ENCODE measurements at regions not wholly inside any gene's neighbourhood (a gene's known extent, or its start where the extent isn't known, plus 50 kb on each side); places are given as distances from the start of the nearest gene placed in this dataset.
"Not testable (repeated sequence)": the region's sequence is repeated elsewhere in the genome, so short reads cannot be mapped to it uniquely, and the experiment has no call there.

GRCh38 chr1:101185421-101185820, 51.4 kb upstream of the S1PR1 start:
- DNase-seq: no peak

DNA sequence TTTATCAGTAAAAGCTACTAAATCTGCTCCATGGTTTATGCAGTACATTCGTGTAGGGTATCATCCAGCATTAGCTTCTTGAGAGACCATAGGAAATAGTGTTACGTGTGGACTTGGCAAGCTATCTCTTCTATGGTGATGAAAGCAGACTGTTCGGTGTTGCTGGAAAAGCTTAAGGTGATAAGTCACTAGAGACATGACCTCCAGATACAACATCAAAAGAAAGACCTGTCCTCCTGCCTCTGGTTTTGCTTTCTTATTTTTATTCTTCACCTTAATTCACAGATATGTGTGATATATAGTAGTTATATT, 53.5 kb upstream of the S1PR1 start:
- no peak for DNase-seq

GRCh38 chr1:101182627-101183387, 54.0 kb upstream of the S1PR1 start:
- no peak for DNase-seq

- no peak for DNase-seq
Measured at GRCh38 chr1:101181930-101182329, 54.9 kb upstream of the S1PR1 start.

DNA sequence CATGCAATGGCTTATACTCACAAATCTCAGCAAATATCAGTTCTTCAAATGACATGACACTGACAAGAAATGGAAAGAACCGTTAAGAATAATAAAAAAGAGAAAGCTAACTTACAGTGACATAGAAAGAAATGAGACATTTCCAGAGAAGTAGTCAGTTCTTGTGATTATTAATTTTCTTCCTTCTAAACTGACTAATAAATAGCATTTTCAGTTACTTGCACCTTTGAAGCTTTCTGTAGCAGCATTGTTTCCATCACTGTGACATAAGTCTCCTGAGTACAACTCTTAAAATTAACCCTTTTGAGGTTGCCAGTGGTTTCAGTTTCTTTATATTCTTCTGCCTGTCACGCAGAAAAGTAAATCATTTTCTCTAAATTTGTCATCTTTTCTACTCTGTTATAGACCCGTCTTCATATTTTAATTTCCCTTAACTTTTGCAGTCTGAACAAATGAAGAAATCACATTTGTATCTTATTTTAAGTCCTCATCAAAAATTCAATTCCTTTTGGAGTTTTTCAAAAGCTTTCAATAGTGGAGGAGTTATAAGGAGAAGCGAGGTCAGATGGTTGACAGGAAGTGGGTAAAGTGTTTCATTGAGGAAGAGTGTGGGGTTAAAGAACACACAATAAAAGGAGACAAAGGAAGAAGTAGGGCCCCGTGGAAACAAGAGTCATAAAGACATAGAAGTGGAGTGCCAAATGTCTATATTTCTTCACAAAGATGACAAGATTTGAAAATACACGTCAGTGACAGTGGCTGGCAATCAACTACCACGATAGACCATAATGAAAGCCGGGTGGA, 57.9 kb upstream of the S1PR1 start:
- DNase-seq: no peak

DNA sequence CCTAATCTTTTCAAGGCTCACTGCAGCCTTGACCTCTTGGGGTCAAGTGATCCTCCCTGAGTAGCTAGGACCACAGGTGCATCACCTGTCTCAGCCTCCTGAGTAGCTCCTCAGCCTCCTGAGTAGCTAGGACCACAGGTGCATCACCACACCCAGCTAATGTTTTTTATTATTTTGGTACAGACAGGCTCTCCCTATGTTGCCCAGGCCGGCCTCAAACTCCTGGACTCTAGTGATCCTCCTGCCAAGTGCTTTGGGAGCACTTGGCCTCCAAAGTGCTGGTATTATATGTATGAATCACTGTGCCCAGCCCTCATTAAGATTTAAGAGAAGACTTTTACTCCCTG, 58.5 kb upstream of the S1PR1 start:
- no peak for DNase-seq

GRCh38 chr1:101175886-101176285, 60.9 kb upstream of the S1PR1 start:
- DNase-seq: no peak

- no peak for DNase-seq
Measured at GRCh38 chr1:101175466-101175865, 61.4 kb upstream of the S1PR1 start.

DNA sequence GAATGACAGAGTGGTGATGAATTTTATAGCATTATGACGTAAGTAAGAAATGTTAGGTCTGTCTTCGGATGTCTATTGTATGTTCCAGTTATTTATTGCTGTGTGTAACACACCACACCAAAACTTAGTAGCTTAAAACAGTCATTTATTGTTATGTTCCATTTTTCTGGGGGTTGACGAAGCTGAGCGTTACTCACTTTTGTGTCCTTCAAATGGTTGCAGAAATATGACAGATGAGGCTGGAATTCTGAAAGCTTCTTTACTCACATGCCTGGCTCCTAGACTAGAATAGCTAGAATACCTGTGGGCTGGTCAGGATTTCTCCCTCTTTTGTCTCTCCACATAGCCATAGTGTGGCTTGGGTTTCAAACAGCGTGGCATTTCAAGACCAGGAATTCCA, 62.1 kb upstream of the S1PR1 start:
- DNase-seq: no peak

DNA sequence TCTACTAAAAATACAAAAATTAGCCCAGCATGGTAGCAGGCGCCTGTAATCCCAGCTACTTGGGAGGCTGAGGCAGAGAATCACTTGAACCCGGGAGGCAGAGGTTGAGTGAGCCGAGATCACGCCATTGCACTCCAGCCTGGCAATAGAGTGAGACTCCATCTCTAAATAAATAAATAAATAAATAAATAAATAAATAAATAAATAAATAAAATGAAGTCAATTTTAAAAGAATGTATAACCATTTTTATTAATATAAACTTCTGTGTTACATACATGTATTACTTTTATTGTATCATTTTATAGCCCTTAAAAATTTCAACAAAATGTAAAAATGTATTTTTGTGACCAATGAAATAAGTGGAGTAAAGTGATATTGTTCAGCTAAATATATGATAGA, 62.5 kb upstream of the S1PR1 start:
- DNase-seq: not testable (repeated sequence)

DNA sequence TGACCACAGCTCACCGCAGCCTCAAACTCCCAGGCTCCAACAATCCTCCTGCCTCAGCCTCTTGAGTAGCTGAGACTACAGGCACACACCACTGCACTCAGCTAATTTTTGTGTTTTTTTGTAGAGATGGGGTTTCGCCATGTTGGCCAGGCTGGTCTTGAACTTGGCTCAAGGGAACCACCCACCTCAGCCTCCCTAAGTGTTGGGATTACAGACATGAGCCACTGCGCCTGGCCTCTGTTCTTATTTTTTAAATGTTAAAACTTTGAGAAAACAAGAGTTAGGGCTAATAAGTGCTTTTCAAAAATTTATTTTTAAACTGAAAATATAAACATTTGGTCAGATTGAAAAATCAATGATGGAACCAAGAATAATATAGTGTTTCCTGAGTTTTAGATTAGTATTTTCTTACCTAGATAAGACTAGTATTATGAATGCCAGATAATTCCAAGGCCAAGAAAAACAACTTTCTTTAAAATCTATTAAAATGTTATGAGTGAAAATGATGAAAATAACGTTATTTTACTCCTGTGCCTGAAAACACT, 66.2 kb upstream of the S1PR1 start:
- no peak for DNase-seq

DNA sequence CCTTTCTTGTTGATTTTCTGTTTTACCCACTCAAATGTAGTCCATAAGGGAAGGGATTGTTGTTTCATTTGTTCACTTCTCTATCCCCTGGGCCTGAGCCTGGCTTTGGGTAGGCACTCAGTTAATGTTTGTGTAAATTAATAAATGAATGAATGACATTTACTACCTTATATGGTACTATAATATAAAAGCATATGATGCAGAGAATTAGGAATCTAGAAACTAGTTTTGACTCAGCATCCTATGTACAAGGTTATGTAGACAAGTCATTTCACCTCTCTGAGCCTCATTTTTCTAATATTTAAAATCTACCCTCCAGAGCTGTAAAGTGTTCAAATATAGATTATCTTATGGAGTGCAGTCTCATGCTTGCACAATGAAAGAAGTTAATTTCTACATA, 68.9 kb upstream of the S1PR1 start:
- no peak for DNase-seq

DNA sequence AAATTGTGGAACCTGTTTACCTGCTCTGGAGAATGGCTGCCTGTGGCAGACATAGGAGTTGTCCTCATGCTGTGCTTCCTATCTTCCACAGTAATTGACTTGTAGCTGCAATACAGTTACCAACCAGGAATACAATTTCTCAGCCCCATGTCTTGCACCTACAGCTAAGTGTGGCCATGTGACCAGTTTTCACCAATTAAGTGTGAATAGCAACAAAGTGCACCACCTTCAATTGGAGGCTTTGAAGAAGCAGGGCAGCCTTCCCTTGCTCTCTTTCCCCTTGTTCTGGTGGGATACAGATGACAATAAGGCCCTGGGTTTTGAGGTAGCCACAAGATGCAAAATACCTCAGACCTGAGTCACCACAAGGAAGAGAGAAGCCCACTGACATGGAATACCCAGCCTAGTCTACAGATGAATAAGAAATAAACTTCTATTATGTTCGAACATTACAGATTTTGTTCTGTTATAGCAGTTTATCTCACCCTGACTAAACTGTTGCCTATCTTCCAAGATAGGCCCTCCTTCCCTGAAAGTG, 70.2 kb upstream of the S1PR1 start:
- no peak for DNase-seq

- DNase-seq: no peak
Measured at GRCh38 chr1:101165954-101166353, 70.9 kb upstream of the S1PR1 start.

DNA sequence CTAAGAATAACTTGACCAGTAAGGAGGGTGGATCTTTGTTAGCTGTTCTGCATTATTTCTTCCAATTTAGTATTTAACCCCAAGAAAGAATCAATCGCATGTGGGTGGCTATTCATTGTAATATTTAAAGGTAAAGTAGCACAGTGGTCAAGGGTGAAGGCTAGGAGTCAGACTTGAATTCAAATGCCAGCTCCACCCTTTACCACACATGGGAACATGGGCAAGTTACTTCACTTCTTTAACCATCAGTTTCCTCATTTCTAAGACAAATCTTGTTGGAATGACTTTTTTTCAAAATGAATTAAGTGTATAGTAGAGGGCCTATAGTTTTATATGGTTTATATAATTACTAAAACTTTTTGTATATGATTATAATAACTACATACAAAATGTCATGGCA, 71.3 kb upstream of the S1PR1 start:
- no peak for DNase-seq

DNA sequence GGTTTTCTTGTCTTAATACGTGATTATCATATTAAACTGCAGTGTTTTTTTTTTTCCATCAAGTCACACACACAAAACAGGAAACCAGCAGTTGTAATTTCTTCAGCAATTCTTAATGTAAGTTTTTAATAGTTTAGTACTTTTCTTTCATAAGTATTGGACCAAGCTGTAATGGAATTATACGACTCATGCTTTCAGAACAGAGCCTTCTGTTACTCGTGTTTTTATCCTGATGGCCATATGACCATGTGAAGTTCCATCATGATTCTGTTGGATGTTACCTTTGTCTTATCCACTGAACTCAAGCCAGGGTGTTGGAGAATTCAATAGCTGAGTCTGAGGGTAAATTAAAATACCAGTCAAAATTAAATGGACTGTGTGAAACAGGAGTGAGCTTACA, 72.0 kb upstream of the S1PR1 start:
- DNase-seq: no peak

- DNase-seq: no peak
Measured at GRCh38 chr1:101162736-101163735, 73.8 kb upstream of the S1PR1 start.

DNA sequence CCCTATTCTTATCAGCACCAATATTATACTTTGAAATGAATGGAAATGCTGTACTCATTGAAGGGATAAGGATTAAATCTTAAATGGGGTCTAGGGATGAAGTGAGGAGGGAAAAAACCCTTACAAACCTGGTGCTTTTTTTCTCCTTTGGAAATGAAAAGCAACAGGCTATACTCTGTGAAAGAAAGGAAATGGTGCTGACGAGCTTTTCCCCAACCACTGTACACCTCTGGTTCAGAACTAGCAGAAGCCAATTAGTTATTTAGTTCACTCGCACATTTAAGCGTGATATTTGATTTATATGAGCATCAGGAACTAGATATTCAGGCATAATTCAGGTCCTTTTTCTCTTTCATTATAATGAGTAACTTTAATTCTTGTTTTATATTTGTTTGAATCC, 74.5 kb upstream of the S1PR1 start:
- DNase-seq: no peak

DNA sequence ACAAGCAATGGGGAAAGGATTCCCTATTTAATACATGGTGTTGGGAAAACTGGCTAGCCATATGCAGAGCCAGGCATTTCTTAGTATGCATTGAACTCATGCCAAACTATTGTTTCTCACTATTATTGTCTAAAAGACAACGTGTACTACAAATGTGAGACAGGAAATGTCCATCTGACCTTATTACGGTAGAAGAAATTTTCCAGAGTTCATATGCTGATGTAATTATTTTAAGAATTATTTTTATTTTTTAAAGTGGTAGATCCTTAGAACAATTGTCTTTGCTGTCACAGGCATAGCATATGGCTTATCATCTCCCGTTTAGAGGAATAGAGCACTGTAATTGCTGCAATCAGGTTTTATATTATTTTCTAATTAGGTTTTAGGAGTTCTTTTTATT, 75.2 kb upstream of the S1PR1 start:
- no peak for DNase-seq

DNA sequence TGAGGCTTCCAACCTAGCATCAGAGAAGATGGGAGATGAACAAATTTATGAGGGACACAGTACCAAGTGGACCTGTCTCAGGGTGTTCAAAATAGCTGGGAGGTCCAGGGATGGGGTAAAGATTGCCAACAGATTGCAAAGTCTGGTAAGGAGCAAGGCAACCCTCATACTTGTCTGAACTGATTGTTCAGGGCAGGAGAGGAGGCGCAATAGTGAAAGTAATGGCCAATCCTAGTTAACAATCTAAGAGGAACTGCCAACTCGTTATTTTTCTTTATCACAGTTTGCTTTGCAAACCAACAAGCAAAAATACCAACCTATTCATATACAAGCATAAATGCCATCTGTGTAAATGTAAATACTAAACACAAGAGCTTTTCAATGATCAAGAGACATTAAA, 78.4 kb upstream of the S1PR1 start:
- no peak for DNase-seq

GRCh38 chr1:101154547-101154946, 82.3 kb upstream of the S1PR1 start:
- no peak for DNase-seq

Data from anterior cingulate cortex (tissue), 58 donors.